CD8-positive, alpha-beta memory T cell (primary cell): ENCODE measurements at regions not wholly inside any gene's neighbourhood (a gene's known extent, or its start where the extent isn't known, plus 50 kb on each side); places are given as distances from the start of the nearest gene placed in this dataset.
A peak's percentile ranks its signal among the peaks of the same experiment; 100 is the strongest.

Experiments
- CTCF ChIA-PET: fragments of 350-600 bp; sonication (Branson Sonifier 250); formaldehyde crosslinking; loops from one replicate; lab custom pipeline; 2021; ENCODE audit warnings: antibody characterized with exemption; lab: Charles Lee
- POLR2A ChIA-PET: fragments of 350-600 bp; sonication (Branson Sonifier 250); formaldehyde crosslinking; loops from one replicate; lab custom pipeline; 2021; ENCODE audit warnings: antibody characterized with exemption; lab: Charles Lee
- DNase-seq, 5 donors: peaks; one replicate each; pipeline versions ENCODE4 v3.0.0 to v3.0.0-alpha.2; 2020 to 2022; ENCODE audit warnings: mixed read lengths in 1 of 5
- H3K27ac ChIP-seq: one replicate; pipeline ENCODE4 v1.7.0; 2013; ENCODE audit warnings: low read depth, mild to moderate bottlenecking, low read length, moderate library complexity
- H3K27me3 ChIP-seq: 2 replicates; pipeline ENCODE4 v1.7.0; 2013; ENCODE audit warnings: low read length, mild to moderate bottlenecking; ENCODE audit not compliant: insufficient read depth, poor library complexity, severe bottlenecking
- H3K36me3 ChIP-seq: 2 replicates; pipeline ENCODE4 v1.7.0; 2013; ENCODE audit warnings: mild to moderate bottlenecking, low read length, moderate library complexity; ENCODE audit not compliant: insufficient read depth
- H3K4me1 ChIP-seq: 2 replicates; pipeline ENCODE4 v1.7.0; 2013; ENCODE audit warnings: mild to moderate bottlenecking, low read length, moderate library complexity; ENCODE audit not compliant: insufficient read depth
- H3K4me3 ChIP-seq: 2 replicates; pipeline ENCODE4 v1.7.0; 2013; ENCODE audit warnings: mild to moderate bottlenecking, low read length
- H3K9me3 ChIP-seq: 2 replicates; pipeline ENCODE4 v1.7.0; 2013; ENCODE audit warnings: mild to moderate bottlenecking, low read length
- H3K27ac Mint-ChIP-seq, 8 donors: one replicate each; pipeline ENCODE4 v1.8.0; 2020 to 2021; ENCODE audit warnings: mixed read lengths in 8 of 8, mild to moderate bottlenecking in 6 of 8, inconsistent platforms in 3 of 8, moderate library complexity in 3 of 8
- H3K27me3 Mint-ChIP-seq, 2 donors: one replicate each; pipeline ENCODE4 v1.8.0; 2020 to 2021; ENCODE audit warnings: mixed read lengths in 2 of 2, mild to moderate bottlenecking in 1 of 2, moderate library complexity in 1 of 2
- H3K36me3 Mint-ChIP-seq, 3 donors: one replicate each; pipeline ENCODE4 v1.8.0; 2020 to 2021; ENCODE audit warnings: mixed read lengths in 3 of 3, inconsistent platforms in 1 of 3, mild to moderate bottlenecking in 1 of 3
- H3K4me1 Mint-ChIP-seq, 3 donors: one replicate each; pipeline ENCODE4 v1.8.0; 2020 to 2021; ENCODE audit warnings: mixed read lengths in 3 of 3, inconsistent platforms in 1 of 3, mild to moderate bottlenecking in 1 of 3
- H3K4me3 Mint-ChIP-seq, 7 donors: one replicate each; pipeline ENCODE4 v1.8.0; 2020 to 2021; ENCODE audit warnings: mixed read lengths in 7 of 7, mild to moderate bottlenecking in 6 of 7, moderate library complexity in 4 of 7, inconsistent platforms in 2 of 7
- H3K9me3 Mint-ChIP-seq, 5 donors: one replicate each; pipeline ENCODE4 v1.8.0; 2020 to 2022; ENCODE audit warnings: mixed read lengths in 5 of 5, mild to moderate bottlenecking in 3 of 5, moderate library complexity in 2 of 5, inconsistent platforms in 1 of 5

DNA sequence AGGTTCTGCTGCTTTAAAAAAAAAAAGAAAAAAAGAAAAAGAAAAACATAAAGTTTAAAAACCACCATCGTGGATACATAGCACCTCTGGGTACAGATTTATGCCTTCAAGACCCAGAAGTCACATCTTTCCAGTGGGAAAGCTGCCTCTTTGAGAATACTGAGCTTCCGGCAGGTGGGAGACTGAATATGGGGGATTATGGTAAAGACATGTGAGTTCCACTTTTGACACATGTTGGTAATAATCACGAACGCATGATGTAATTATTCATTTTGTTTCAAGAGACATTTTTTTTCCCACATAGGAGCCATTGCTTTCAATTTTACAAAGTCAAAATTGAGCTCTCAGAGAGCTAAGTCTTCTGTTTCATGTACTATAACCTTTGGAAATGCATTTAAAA, 229.7 kb upstream of the CDH5 start:
- H3K27me3 ChIP-seq = no peaks in the 10 kb centered on the region
- no peak overlapping the region for H3K27ac ChIP-seq
- no peaks in the 10 kb centered on the region for H3K36me3 ChIP-seq
- no peak overlapping the region for H3K4me3 ChIP-seq
- H3K4me1 ChIP-seq = no peaks in the 10 kb centered on the region
- peak overlapping the region in 1 of 8 donors; percentile 57 for H3K27ac Mint-ChIP-seq
- POLR2A ChIA-PET = no interaction called here
- no peaks in the 10 kb centered on the region for H3K4me1 Mint-ChIP-seq
- H3K27me3 Mint-ChIP-seq = peaks cover 13 to 35% of the 10 kb centered on the region in 2 donors
- no peaks in the 10 kb centered on the region for H3K36me3 Mint-ChIP-seq
- no peak for DNase-seq
- H3K4me3 Mint-ChIP-seq = no peak overlapping the region
- CTCF ChIA-PET = no interaction called here
- no peaks in the 10 kb centered on the region for H3K9me3 ChIP-seq
- no peaks in the 10 kb centered on the region for H3K9me3 Mint-ChIP-seq

DNA sequence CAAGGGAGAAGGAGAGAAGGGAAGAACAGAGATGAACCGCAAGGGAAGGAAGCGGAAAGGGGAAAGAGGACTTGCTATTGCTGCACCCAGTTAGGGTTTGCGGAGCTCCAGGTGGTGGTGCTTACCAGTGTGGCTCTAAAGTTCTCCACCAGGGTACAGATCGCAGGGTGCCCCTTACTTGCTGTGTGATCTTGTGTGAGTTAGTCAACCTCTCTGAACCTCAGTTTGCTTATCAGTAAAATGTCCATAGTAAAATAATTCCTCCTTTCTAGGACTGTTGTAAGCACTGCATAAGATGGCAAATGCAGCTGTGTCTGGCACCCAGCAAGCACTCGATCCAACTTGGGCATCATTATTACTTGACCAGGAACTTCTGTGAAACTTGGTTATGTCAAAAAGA, 230.7 kb upstream of the CDH5 start:
- H3K9me3 Mint-ChIP-seq = no peaks in the 10 kb centered on the region
- H3K4me1 ChIP-seq = no peaks in the 10 kb centered on the region
- H3K27ac Mint-ChIP-seq = peak overlapping the region in 1 of 8 donors; percentile 17
- H3K27me3 Mint-ChIP-seq = peaks cover 17 to 34% of the 10 kb centered on the region in 2 donors
- no peak overlapping the region for H3K4me3 Mint-ChIP-seq
- no peak overlapping the region for H3K4me3 ChIP-seq
- no peaks in the 10 kb centered on the region for H3K27me3 ChIP-seq
- DNase-seq = no peak
- no peak overlapping the region for H3K27ac ChIP-seq
- no peaks in the 10 kb centered on the region for H3K9me3 ChIP-seq
- ChIA-PET POLR2A (no interaction called here), CTCF (no interaction called here)
- H3K36me3 Mint-ChIP-seq = no peaks in the 10 kb centered on the region
- H3K36me3 ChIP-seq = no peaks in the 10 kb centered on the region
- no peaks in the 10 kb centered on the region for H3K4me1 Mint-ChIP-seq

DNA sequence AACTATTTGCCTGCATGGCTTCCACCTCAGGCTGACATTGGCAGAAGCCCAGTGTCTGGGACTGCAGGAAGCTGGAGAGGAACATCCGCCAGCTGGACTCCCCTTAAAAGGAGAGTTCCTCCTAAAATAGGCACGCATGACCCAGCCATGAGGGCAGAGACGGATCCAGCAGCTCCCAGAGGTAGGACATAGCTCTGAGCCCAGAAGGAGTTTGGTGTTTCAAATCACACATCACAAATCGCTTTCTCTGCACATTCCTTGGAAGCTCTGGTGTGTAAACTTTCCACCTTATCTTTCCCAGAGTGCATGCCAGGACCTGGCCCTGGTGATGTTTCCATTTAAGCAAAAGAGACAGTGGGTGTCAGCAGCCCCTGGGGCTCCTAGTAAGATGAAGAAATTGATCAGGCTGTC, 231.1 kb upstream of the CDH5 start:
- no peaks in the 10 kb centered on the region for H3K36me3 Mint-ChIP-seq
- Histone ChIP-seq H3K27me3 (no peaks in the 10 kb centered on the region), H3K4me3 (no peak overlapping the region), H3K27ac (no peak overlapping the region), H3K9me3 (no peaks in the 10 kb centered on the region), H3K4me1 (no peaks in the 10 kb centered on the region), H3K36me3 (no peaks in the 10 kb centered on the region)
- H3K27ac Mint-ChIP-seq = peak overlapping the region in 1 of 8 donors; percentile 38
- no peak for DNase-seq
- CTCF ChIA-PET = no interaction called here
- no peaks in the 10 kb centered on the region for H3K9me3 Mint-ChIP-seq
- H3K4me3 Mint-ChIP-seq = no peak overlapping the region
- H3K27me3 Mint-ChIP-seq = peaks cover 19 to 34% of the 10 kb centered on the region in 2 donors
- POLR2A ChIA-PET = no interaction called here
- H3K4me1 Mint-ChIP-seq = no peaks in the 10 kb centered on the region

DNA sequence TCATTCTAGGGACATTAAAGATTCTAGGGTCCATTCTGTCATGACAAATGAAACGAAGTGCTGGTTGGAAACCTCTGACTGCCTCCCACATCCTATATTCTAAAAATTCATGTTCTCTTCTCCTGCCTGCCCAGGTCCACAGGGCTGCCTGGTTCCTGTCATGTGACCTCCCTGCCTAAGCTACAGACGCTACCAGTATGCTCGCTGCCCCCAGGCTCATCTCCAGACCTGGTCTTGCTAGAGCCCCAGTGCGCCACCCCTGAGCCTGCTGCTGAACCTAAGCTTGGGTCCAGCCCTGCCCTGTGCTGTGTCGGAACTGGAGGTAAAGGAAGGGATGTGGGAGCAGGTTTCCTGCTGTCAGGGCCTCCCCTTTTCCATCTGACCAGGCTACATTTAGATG, 231.6 kb upstream of the CDH5 start:
- Histone ChIP-seq H3K4me1 (no peaks in the 10 kb centered on the region), H3K4me3 (no peak overlapping the region), H3K9me3 (no peaks in the 10 kb centered on the region), H3K27me3 (no peaks in the 10 kb centered on the region), H3K27ac (no peak overlapping the region), H3K36me3 (no peaks in the 10 kb centered on the region)
- H3K27me3 Mint-ChIP-seq = peaks cover 20 to 33% of the 10 kb centered on the region in 2 donors
- DNase-seq = no peak
- no peak overlapping the region for H3K4me3 Mint-ChIP-seq
- H3K27ac Mint-ChIP-seq = no peak overlapping the region
- no peaks in the 10 kb centered on the region for H3K9me3 Mint-ChIP-seq
- CTCF ChIA-PET = no interaction called here
- H3K36me3 Mint-ChIP-seq = no peaks in the 10 kb centered on the region
- no peaks in the 10 kb centered on the region for H3K4me1 Mint-ChIP-seq
- POLR2A ChIA-PET = no interaction called here

DNA sequence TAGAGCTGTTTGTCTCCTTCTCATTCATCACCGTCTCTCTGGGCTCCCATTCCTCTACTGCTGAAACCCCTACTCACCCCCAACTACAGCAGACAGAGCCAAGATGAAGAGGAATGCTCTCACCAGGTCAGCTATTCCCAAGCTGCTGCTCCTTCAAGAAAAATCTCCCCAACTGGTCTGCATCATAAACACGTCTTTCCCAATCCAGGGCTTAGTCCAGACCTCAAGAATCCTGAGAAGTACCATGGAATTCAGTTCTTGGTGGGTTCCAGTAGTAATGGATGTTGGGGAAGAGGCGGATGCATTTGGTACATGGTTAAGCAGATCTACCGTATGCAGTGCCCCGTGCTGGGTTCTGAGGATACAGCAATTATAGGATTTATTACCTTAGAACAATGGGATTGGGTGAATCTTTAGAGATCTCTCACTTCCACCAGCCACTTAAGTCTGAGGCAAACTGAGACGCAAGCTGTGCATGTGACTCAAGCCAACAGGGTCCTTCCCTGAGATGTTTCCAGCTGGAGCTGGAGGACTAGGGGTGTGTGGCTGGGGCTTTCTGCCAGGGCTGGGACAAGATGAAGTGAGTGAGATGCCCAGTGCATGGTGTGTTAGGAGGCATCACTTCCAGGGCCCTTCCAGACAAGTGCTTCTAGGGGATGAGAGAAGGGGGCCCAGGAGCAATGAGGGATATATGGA, 232.7 kb upstream of the CDH5 start:
- Histone ChIP-seq H3K27me3 (no peaks in the 10 kb centered on the region), H3K27ac (no peak overlapping the region), H3K9me3 (no peaks in the 10 kb centered on the region), H3K4me3 (no peak overlapping the region), H3K4me1 (no peaks in the 10 kb centered on the region), H3K36me3 (no peaks in the 10 kb centered on the region)
- ChIA-PET POLR2A (no interaction called here), CTCF (no interaction called here)
- Mint-ChIP-seq H3K36me3 (no peaks in the 10 kb centered on the region), H3K4me1 (no peaks in the 10 kb centered on the region), H3K4me3 (no peak overlapping the region), H3K9me3 (no peaks in the 10 kb centered on the region), H3K27me3 (peaks cover 23 to 38% of the 10 kb centered on the region in 2 donors), H3K27ac (peak overlapping the region in 1 of 8 donors; percentile 4)
- no peak for DNase-seq

DNA sequence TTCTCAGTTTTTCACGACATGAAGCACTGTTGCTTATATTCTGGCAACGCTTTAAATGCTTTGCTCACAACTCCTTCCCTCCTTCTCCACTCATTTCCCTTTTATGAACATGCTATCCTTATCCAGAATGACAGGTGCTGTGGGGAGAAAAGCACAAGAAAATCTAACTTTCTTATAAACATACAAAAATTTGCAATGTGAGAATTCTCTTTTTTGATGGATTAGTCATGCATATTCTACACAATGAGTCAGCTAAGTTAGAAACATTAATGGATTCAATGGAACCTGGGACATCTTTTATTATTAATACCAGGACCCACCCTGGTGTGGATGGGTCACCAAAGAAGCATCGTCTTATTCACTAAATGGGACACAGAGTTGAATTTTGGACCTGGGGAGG, 234.6 kb upstream of the CDH5 start:
- Histone ChIP-seq H3K4me1 (no peaks in the 10 kb centered on the region), H3K27ac (no peak overlapping the region), H3K9me3 (no peaks in the 10 kb centered on the region), H3K36me3 (no peaks in the 10 kb centered on the region), H3K27me3 (peaks cover under 1% of the 10 kb centered on the region), H3K4me3 (no peak overlapping the region)
- H3K27ac Mint-ChIP-seq = no peak overlapping the region
- CTCF ChIA-PET = no interaction called here
- H3K9me3 Mint-ChIP-seq = no peaks in the 10 kb centered on the region
- POLR2A ChIA-PET = no interaction called here
- H3K4me3 Mint-ChIP-seq = no peak overlapping the region
- peaks cover 38 to 56% of the 10 kb centered on the region in 2 donors for H3K27me3 Mint-ChIP-seq
- H3K4me1 Mint-ChIP-seq = no peaks in the 10 kb centered on the region
- no peak for DNase-seq
- H3K36me3 Mint-ChIP-seq = no peaks in the 10 kb centered on the region

DNA sequence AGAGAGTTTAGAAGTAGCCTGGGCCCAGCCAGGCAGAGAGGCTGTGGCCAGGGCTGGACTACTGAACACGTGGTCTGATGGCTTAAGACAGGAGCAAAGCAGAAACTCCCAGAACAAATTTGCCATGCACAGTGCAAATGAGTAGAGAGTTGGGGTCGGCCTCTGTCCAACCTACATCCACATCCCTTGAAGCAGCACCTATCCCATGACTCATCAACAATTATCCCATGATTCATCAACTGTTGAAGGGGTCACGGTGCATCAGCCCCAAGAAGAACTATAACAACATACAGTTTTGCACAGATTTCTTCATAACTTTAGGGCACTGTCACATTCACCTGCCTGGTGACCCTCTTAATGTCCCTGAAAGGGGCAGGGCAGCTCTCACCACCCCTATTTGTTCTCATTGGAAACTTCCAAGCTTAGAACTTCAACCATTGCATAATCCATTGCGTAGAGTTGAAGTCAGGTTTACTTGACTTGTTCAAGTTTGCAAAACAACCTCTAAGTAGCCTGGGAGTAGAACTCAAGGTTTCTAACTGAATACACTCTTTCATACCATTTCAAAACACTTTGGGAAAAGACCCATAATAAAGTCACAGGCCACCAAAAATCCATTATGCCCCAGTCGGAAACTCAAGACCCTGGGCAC, 235.2 kb upstream of the CDH5 start:
- POLR2A ChIA-PET = no interaction called here
- Histone ChIP-seq H3K27me3 (peaks cover 5% of the 10 kb centered on the region), H3K27ac (no peak overlapping the region), H3K4me3 (no peak overlapping the region), H3K9me3 (no peaks in the 10 kb centered on the region), H3K36me3 (no peaks in the 10 kb centered on the region), H3K4me1 (no peaks in the 10 kb centered on the region)
- CTCF ChIA-PET = no interaction called here
- Mint-ChIP-seq H3K4me1 (no peaks in the 10 kb centered on the region), H3K27ac (no peak overlapping the region), H3K4me3 (no peak overlapping the region), H3K27me3 (peaks cover 44 to 62% of the 10 kb centered on the region in 2 donors), H3K36me3 (no peaks in the 10 kb centered on the region), H3K9me3 (no peaks in the 10 kb centered on the region)
- DNase-seq = no peak

DNA sequence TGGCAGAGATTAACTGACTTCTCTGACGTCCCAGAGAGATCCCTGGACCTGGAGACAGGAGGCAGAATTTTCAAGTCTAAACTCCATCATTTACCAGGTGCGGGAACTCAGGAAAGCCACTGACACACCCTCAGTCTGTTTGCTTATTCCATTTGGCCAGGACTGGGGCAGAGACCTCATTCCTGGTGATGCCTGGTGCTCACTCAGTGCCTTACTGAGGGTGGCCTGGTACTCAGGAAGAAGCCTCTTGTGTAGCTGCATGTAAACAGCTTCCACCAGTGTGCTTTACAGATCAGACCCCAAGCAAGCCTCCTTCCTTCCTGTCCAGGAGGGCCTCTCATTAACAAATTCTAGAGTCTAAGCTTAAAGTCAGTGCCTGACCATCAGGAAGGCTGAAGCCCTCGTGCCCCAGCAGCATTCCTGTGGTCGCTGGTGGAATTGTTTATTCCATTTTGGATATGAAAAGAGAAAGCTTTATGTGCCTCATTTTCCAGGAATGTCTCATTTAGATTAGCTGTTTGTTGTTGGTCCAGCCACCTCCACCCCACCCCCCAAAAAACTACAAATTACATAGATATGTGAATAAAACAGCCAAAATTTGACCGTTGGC, 236.1 kb upstream of the CDH5 start:
- Histone ChIP-seq H3K9me3 (no peaks in the 10 kb centered on the region), H3K27ac (no peak overlapping the region), H3K36me3 (no peaks in the 10 kb centered on the region), H3K27me3 (peaks cover 9% of the 10 kb centered on the region), H3K4me3 (no peak overlapping the region), H3K4me1 (no peaks in the 10 kb centered on the region)
- no peak overlapping the region for H3K27ac Mint-ChIP-seq
- H3K27me3 Mint-ChIP-seq = peaks cover 49 to 63% of the 10 kb centered on the region in 2 donors
- H3K4me3 Mint-ChIP-seq = no peak overlapping the region
- ChIA-PET CTCF (no interaction called here), POLR2A (no interaction called here)
- no peaks in the 10 kb centered on the region for H3K4me1 Mint-ChIP-seq
- DNase-seq = no peak
- H3K36me3 Mint-ChIP-seq = no peaks in the 10 kb centered on the region
- no peaks in the 10 kb centered on the region for H3K9me3 Mint-ChIP-seq
